Fibroblast of gingiva (primary cell): ENCODE measurements at regions not wholly inside any gene's neighbourhood (a gene's known extent, or its start where the extent isn't known, plus 50 kb on each side); places are given as distances from the start of the nearest gene placed in this dataset.
"Not testable (repeated sequence)": the region's sequence is repeated elsewhere in the genome, so short reads cannot be mapped to it uniquely, and the experiment has no call there.

ENCODE experiments used
- DNase-seq: peaks from one replicate; pipeline ENCODE4 v3.0.0-alpha.2; 2011; ENCODE audit warnings: low read depth

DNA sequence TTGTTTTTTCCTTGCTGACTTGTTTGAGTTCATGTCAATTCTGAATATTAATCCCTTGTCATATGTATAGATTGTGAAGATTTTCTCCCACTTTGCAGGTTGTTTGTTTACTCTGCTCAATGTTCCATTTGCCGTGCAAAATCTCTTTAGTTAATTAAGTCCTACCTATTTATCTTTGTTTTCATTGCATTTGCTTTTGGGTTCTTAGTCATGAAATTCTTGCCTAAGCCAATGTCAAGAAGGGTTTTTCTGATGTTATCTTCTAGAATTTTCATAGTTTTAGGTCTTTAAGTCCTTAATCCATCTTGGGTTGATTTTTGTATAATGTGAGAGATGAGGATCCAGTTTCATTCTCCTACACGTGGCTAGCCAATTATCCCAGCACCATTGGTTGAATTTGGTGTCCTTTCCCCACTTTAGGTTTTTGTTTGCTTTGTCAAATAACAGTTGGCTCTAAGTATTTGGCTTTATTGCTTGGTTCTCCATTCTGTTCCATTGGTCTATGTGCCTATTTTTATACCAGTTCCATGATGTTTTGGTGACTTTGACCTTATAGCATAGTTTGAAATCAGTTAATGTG, 163.1 kb upstream of the PGR start:
- no peak for DNase-seq

DNA sequence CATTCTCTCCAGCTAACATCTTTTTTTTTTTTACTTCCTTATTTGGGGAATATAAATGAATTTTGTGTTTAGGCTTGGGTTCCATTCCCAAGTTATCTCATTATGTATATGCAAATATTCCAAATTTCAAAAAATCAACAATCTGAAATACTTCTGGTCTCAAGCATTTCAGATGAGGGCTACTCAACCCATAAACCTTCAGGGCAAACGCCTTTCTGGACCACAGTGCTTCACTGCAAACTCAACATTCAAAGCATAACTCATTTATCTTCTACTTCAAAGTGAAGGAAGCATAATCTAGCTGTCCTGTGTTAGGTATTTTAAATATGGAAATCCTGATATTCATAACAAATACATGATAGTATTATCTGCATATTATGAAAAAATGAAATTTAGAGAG, 161.7 kb upstream of the PGR start:
- no peak for DNase-seq

GRCh38 chr11:101288392-101288791, 158.8 kb upstream of the PGR start:
- no peak for DNase-seq

DNA sequence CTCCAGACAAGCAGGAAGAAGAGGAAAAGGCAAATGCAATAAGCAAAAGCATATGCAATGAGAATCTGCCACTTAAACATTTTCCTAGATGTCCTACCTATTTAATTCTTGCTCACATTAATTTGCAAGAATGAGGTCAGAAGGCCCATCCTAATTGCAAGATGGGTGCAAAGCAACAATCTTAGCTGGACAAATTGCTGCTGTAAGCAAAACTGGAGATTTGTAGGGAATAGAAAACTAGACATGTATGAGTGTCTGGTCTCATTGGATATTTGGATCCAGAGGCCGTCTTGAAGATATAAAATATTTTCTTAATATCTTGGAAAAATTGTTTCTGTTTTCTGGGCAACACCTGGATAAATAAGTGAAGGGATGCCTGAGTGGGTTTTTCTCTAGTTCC, 150.1 kb upstream of the PGR start:
- no peak for DNase-seq

DNA sequence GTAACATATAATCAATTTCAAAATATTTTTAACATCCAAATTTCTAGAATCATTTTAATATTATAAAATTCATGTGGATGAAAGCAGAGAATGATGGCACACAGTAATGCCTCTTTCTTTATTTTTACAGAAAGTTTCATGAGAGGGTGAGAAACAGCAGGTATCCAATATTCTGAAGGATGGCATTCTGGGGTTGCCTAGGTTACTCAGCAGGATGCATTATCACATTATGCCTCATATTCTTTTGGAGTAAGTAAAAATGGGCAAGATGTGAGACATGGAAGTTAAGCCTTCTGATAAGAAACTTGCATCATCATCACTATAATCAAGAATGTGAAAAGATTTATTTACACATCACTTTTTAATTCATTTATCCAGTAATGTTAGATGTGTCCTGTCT, 148.7 kb upstream of the PGR start:
- no peak for DNase-seq

GRCh38 chr11:101277036-101277435, 147.4 kb upstream of the PGR start:
- no peak for DNase-seq

DNA sequence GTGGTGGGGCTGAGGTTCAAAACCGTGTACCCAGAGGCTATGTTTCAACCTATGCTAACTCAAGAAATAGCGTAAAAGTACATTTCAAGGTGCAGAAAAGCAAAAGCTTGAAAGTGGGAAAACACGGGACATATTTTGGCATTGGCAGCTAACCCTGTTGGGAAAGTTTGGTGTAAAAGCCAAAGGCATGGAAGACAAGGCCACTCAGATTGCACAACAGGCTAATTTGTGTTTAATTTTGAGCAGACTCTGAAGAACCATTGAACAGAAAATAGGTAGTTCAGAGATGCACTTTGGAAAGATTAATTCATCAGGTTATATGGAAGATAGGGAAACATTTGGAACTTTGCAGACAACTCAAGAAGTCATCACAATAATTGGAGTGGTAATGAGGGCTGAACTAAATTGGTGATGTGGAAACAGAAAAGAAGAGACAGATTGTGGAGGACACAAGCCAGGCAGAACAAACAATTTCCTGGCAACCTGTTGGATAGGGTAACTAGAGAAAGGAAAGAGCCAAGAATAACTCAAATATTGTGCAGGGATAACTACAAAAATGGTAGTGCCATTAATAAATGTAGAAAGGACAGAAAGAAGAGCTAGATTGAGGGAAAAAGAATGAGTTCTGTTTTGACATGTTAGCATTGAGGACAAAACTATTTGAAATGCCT, 140.5 kb upstream of the PGR start:
- DNase-seq: no peak

- no peak for DNase-seq
These were observed 139.8 kb upstream of the PGR start for GRCh38 chr11:101269390-101269789.

DNA sequence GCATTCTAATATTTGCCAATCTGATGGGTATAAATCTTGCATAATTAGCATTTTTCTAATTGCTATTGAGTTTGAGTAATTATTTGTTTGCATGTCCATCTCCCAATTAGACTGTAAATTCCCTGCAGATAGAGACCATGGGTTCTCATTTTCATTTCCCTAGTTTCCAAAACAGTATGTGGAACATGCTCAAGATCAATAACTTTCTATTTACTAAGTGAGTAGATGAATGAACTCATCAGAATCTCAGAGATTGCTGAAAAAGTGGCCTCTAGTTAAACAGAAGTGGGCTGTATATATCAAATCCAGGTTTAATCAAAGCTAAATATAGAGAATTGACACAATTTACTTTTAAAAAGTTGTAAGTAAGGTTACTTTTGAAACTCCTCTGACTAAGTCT, 138.0 kb upstream of the PGR start:
- DNase-seq: no peak

DNA sequence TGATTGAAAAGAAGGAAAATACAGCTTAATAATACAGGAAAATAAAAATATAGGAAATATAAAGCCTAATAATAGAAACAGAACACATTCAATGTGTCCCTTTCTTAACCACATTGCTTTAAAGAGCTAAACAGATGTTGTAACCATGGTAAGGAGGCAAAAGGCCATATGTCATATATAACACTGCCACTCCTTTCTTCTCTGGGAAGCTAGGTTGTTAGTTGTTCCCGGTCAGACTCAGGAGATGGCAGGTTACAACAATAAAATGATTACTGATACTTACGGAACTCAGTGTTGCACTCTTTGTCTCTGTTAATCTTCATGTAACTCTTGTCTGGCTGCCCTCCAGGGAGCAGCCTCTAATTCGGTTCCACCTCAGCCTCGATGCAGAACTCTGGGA, 134.7 kb upstream of the PGR start:
- DNase-seq: no peak

DNA sequence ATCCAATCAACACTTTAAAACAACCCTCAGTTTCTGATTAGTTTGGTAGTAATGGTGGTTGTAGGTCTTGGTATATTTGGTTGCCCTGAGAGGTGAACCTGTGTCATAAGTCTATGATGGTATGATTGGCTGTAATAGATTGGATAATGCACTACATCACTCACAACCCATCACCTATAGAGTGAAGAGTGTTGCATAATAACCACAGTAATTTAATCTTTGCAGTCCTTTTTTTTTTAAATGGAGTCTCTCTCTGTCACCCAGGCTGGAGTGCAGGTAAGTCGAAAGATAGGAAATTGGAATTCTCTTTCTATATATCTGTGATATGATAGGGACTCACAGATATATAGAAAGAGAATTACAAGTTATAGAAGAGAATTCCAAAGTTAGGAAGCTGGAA, 133.4 kb upstream of the PGR start:
- DNase-seq: no peak

GRCh38 chr11:101262258-101262657, 132.6 kb upstream of the PGR start:
- DNase-seq: no peak

DNA sequence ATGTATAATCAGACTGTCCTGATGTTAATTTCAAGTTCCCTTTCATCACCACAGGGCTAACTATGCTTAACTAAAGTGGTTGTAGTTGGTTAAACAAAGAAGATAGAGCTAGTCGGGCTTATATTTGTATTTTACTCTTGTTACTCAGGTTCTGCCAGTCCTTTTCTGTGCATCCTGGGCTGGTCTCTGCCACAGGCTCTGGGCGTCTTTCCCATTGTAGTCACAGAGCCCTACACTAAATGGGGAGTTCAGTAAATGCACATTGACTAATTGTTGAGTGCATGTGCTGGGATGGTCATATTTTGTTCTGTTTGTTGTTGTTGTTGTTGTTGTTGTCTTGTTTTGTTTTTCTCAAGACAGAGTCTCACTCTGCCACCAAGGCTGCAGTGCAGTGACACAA, 125.4 kb upstream of the PGR start:
- DNase-seq: no peak

DNA sequence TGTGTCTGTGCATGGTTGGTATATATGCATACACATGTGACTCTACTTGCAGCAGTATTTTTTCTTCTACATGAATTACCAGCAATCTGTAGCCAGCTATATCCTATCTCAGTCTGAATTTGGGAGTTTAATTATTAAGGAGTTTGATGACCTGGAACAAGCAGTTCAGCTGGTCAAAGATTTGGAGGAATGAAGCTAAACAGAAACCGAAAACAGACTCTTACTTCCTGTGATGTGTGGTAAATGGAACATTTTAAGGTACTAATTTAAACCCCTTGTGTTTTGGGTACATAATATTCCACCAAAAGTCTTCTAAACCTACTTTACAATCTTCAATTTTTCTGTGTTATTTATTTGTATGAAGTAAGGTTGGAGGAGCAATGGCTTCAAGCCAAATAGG, 124.4 kb upstream of the PGR start:
- no peak for DNase-seq

DNA sequence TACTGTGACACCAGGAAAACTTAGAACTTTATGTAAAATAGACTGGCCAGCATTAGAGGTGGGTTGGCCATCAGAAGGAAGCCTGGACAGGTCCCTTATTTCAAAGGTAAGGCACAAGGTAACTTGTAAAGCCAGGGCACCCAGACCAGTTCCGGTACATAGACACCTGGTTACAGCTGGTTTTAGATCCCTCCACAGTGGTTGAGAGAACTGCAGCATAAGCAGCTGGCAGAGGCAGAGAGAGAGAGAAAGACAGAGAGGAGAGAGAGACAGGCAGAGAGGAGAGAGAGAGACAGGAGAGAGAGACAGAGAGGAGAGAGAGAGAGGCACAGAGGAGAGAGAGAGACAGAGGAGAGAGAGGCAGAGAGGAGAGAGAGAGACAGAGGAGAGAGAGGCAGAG, 116.0 kb upstream of the PGR start:
- DNase-seq: not testable (repeated sequence)

DNA sequence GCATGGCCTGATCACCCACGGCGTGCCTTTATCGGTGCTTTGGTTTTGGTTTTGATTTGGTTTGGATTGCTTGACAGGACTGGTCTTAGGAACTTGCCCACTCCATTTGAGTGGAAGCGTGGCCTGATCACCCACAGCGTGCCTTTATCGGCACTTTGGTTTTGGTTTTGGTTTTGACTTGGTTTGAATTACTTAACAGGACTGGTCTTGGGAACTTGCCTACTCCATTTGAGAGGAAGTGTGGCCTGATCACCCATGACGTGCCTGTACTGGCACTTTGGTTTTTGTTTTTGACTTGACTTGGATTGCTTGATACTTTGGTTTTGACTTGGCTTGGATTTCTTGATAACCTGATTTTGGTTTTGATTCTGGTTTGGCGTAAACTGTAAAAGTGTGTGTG, 115.5 kb upstream of the PGR start:
- DNase-seq: not testable (repeated sequence)

DNA sequence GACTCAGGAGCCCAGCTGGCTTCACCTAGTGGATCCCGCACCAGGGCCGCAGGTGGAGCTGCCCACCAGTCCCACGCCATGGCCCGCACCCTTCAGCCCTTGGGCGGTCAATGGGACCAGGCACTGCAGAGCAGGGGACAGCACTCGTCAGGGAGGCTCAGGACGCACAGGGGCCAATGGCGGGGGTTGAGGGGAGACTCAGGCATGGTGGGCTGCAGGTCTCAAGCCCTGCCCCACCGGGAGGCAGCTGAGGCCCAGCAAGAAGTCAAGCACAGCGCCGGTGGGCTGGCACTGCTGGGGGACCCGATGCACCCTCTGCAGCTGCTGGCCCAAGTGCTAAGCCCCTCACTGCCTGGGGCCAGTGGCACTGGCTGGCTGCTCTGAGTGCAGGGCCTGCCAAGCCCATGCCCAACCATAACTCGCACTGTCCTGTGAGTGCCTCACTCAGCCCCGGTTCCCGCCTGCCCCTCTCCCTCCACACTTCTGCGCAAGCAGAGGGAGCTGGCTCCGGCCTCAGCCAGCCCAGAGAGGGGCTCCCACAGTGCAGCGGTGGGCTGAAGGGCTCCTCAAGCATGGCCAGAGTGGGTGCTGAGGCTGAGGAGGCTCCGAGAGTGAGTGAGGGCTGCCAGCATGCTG, 111.7 kb upstream of the PGR start:
- DNase-seq: no peak

DNA sequence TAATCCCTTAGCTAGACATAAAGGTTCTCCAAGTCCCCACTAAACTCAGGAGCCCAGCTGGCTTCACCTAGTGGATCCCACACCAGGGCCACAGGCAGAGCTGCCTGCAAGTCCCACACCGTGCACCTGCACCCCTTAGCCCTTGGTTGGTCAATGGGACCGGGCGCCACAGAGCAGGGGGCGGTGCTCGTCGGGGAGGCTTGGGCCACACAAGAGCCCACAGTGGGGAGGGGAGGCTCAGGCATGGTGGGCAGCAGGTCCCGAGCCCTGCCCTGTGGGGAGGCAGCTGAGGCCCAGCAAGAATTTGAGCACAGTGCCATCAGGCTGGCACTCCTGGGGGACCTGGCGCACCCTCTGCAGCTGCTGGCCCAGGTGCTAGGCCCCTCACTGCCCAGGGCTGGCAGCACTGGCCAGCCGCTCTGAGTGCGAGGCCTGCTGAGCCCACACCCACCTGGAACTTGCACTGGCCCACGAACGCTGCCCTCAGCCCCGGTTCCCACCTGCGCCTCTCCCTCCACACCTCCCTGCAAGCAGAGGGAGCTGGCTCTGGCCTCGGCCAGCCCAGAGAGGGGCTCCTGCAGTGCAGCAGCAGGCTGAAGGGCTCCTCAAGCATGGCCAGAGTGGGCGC, 101.7 kb upstream of the PGR start:
- DNase-seq: not testable (repeated sequence)

GRCh38 chr11:101226617-101227016, 97.0 kb upstream of the PGR start:
- no peak for DNase-seq

DNA sequence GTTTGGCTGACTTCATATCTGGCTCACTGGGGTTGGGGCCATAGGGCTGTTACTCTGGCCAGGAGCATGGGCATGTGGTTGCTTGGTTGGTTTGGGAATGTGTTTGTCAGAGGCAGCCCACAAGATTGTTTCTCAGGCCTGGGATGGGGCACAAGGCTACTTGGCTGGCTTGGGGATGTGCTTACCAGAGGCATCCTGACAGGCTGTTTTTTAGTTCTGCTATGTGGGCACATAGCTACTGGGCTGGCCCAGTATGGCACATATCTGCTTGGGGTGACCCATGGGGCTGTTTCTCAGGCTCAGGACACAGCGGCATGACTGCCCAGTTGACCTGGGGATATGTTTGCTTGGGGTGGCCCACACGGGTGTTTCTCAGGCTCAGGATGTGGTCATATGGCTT, 94.6 kb upstream of the PGR start:
- DNase-seq: no peak

DNA sequence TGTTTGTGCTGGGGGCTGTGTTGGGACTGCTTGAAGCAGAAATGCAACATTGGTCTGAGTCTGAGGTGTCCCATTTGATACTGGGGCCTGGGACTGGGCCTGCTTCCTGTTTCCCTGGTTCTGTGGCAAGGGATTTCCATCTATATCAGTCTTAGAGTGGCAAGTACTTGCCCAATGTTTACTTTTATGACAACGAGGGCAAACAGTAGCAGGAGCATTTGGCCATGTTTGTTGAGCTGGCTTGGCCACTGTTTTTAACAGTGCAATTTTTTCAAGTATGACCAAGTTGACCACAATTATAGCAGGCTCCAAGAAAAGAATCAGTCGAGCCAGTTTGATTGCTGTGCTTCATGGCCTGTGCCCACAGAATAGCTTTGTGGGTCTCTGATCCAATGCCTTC, 88.5 kb upstream of the PGR start:
- not testable (repeated sequence) for DNase-seq

DNA sequence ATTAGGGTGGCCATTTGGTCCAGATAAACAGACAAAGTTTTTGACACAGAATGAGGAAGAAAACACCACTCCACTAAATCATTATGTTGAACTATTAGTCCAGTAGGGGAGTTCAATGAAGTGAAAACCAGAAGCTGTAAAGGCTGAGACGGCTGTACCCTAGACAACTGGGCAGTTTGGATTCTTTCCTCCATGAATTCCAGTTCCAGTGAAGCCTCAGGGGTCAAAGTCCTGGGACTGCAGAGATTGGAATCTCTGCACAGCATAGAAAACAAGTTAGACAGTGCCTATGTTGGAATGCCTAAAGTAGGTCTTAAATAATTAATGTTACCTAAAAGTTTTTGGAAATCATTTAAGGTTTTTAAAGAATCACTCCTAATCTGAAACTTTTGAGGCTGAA, 86.5 kb upstream of the PGR start:
- DNase-seq: not testable (repeated sequence)

- DNase-seq: no peak
These were observed 85.5 kb upstream of the PGR start for GRCh38 chr11:101215069-101215468.
